ENCODE measurements at regions not wholly inside any gene's neighbourhood (a gene's known extent, or its start where the extent isn't known, plus 50 kb on each side); places are given as distances from the start of the nearest gene placed in this dataset.
"Not testable (repeated sequence)": the region's sequence is repeated elsewhere in the genome, so short reads cannot be mapped to it uniquely, and the experiment has no call there.

DNA sequence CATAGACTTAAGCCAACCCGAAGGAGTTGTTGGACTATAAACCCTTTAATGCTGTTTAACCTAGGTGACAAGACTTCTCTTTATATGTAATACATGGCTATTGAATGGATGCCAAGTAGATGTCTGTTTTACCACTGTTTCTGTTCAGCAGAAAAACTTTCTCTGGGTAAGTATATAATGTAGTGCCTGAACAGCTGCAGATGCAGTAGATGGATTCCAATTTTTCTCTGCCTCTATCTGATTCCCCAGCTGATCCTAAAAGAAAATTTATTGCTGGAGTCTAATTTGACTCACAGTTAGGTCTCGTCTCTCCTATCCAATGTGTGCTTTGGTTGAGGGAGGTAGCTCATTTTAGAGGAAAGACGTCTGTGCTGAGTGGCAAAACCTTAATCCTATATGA, 256.5 kb upstream of the CBLB start:
- no peak for DNase-seq

DNA sequence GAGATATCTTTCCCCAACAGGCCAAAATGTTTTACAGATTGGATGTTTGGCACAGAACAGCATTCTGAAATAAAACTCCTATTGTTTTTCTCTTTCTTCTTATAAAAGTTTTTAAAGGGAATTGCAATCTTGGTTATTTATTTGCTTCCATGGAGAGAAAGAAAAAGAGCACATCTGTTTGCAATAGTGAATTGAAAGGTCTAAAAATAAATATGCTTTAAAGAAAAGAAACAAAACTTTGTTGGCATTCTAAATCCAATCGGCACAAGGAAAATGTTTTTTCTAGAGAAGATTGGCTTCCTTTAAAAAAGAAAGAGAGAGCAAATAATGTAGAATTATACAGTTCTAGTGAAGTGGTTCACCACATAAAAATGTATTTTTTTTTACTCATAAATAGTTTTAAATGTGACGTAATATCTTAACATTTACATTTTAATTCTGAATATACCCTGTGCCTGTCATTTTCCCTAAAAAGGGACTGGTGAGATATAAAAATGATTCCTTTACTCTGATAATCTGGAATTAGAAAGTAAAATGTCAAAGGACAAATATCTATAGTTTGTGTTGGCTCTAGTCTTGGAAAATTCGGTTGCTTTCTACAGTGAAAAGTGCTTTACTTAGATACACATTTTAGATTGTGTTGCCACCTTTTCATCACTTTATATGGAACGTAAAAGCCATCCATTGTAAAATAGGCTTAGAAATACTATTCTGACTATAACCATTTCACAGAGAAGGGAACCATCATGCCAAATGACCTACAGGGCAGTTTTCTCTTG, 257.4 kb upstream of the CBLB start:
- no peak for DNase-seq

- no peak for DNase-seq
Observed at GRCh38 chr3:106126846-106127235, 258.0 kb upstream of the CBLB start.

- DNase-seq: no peak
Observed at GRCh38 chr3:106129939-106130338, 261.1 kb upstream of the CBLB start.

GRCh38 chr3:106130384-106131198, 261.8 kb upstream of the CBLB start:
- DNase-seq: no peak

DNA sequence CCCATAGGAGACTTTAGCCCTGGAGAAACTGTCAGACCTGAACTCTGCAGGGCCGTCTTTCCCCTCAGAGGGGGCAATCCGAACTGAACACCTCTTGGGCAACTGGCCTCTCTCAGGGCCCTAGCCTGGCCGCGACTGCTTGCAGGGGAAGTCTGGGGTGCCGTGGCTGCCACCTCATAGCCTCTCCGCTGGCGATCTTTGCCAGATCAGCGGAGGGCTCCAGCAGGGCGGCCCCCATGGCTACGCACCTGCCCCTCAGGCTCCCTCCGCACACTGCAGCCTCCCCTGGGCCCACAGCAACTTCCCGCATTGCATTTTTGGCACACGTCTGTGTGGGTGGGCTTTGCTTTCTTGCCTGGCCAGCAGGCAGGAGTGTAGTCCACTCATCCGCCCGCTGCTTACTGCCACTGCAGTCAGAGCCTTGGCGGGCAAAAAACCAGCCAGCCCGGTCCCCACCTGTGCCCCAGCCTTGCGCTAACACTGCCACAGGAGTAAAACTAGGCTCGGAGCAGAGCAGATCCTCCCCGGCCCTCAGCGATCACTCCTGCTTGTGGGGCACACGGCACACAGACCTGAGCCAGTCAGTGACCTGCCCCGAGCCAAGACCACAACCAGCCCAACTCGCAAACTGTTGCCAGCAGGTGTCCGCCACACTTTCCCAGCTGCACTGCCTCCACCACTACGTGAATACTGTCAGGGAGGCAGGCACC, 266.8 kb upstream of the CBLB start:
- DNase-seq: no peak

DNA sequence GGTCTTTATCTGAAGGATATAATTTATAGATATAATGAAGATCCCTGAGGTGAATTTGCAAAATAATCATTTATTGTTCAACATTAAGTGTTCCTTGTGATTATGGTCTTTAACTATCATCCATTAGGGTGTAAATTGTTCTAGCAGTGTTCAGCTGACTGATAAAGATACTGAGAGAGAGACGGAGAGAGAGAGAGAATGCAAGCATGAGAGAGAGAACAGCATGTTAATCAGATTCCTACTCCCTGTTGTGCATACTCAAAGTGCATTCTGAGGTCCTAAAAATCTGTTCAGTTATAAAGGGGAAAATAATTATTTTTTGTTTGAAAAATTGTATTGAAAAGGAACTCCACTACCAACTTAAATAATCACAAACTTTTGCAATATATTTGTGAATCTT, 271.0 kb upstream of the CBLB start:
- no peak for DNase-seq

DNA sequence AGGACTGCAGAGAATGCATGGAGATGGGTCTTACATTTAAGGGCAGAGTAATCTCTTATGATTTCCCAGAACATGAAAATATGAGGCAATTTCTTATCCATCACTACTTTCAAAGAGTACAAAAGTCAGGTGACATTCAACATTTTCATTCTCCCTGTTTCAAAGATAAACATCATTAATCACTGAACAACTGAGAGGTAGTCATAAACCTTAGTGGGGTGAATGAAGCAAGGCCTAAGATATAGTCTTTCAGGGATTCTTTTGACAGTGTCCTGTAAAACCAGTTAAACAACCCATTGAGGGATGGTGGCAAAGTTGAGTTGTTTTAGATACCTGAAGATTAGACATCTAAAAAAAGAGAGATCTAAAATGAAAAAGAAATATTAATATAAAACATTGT, 271.6 kb upstream of the CBLB start:
- no peak for DNase-seq

DNA sequence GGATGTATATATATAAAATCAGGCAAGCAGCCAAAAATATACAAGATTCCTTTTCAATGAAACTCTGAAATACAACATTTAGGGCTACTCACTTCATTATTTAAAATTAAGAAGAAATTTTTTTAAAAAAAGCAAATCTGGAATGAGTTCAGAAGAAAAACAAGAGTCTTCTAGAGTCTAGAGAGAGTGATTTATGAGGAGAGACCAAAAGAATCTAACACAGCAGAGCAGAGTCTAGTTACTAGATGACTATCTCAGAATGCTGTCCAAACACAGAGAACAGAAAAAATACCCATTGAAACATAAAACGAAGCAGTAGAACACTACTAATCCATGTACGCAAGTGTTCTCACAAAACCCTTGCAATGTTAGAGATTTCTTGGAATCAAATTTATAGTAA, 275.2 kb upstream of the CBLB start:
- no peak for DNase-seq

DNA sequence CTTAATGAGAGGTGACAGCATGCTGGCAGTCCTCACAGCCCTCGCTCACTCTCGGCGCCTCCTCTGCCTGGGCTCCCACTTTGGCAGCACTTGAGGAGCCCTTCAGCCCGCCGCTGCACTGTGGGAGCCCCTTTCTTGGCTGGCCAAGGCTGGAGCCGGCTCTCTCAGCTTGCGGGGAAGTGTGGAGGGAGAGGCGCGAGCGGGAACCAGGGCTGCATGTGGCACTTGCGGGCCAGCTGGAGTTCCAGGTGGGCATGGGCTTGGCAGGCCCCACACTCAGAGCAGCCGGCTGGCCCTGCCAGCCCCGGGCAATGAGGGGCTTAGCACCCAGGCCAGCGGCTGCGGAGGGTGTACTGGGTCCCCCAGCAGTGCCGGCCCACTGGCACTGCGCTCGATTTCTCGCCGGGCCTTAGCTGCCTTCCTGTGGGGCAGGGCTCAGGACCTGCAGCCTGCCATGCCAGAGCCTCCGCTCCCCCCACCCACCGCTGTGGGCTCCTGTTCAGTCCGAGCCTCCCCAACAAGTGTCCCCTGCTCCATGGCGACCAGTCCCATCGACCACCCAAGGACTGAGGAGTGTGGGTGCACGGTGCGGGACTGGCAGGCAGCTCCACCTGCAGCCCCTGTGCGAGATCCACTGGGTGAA, 279.7 kb upstream of the CBLB start:
- not testable (repeated sequence) for DNase-seq

DNA sequence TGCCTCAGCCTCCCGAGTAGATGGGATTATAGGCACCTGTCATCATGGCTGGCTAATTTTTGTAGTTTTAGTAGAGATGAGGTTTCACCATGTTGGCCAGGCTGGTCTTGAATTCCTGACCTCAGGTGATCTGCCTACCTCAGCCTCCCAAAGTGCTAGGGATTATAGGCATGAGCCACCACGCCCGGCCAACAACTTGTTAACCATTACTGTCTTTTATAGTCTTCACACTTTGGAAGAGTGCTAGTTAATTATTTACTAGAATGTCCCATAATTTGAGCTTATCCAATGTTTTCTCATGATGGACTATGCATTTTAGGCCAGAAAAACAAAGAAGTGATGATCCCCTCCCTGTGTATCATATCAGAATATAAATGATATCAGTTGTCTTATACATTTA, 288.6 kb upstream of the CBLB start:
- DNase-seq: no peak

DNA sequence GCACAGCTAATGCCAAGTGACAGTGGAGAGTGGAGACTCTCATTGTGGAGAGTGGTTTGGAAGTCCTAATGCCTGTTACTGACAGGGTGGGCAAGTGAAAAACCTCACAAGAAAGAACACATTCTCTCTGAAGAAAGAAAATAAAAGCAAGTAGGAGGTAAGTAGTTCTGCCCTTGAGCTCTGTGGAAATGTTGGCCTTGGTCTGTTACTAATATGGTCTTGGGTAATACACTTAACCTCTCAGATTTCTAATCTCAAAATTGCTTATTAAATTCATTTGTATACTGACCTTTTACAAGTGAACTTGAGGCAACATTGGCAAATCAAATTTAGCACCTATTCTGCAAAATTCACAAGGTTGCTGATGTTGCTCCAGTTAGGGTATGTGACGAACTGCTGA, 291.6 kb upstream of the CBLB start:
- DNase-seq: no peak

GRCh38 chr3:106161246-106161645, 292.4 kb upstream of the CBLB start:
- peak in 1 of 2 experiments; percentile 21 for DNase-seq

GRCh38 chr3:106167728-106168127, 298.9 kb upstream of the CBLB start:
- DNase-seq: no peak

DNA sequence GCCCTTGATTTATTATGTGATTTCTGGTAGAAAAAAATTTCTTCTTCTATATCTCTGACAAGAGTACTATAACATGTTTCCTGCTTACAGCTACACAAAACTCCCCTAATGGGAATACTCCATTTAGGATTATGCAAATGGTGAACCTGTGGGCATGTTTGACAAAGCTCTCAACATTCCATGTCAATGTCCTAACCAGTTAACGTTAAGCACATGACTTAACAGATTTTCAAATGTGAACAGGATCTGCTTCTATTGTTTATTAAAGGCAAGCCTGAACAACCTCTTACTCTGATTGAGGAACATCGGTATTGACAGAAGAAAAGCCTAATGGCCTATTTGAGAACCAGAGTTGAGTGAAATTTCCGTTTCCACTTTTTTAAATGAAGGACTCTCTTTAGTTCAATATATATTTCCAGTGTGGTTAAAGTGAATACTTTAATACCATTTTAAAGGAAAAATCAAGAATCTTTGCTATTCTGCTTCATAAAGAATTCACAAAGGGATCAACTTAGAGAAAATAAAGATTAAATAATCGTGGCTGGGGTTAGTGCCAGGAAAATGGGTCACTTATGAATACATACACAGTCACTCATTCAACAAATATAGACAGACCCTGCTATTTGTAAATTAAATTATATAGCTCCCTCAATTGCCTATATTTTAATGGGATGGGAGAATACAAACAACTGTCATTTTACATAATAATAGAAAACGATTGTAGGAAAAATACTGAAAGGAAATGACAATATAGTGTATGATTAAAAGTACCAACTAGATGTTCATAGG, 300.3 kb upstream of the CBLB start:
- no peak for DNase-seq

- DNase-seq: no peak
Observed at GRCh38 chr3:106170636-106171035, 301.8 kb upstream of the CBLB start.

DNA sequence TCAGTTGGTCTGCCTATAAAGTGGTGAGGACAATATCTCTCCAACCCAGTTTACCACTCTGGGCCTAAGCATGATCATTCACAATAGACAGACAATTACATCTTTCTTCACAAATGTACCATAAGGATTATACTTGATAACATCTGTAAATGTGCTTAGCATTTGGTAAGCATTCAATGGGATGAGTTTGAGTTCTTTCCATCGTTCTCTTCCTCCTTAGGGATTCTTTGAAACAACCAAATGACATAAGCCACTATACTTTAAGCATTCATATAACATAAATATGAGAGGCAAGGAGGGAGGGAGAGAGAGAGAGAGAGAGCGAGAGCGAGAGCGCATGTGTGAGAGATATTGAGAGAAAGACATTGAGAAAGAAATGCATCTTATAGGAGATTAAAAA, 303.3 kb upstream of the CBLB start:
- no peak for DNase-seq

DNA sequence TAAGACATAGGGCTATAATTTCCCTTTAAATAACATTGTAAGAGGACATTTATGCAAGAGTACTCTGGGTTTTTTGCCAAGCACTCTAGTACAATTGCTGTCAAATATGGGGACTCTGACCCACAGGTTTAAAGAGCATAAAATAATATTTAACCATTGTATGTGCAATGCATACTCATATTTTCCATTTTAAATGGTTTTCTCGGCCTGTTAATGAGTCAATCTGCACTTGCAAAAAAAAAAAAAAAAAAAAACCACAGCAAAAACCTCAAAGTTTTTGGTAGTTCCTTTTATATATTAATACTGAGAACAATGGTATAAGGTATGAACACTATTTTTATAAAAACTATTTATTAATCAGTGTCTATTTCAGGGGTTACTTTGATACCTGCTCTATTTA, 304.0 kb upstream of the CBLB start:
- DNase-seq: no peak

GRCh38 chr3:106175276-106175675, 306.5 kb upstream of the CBLB start:
- DNase-seq: peak; percentile 50 to 73

- DNase-seq: no peak
Observed at GRCh38 chr3:106176734-106177133, 307.9 kb upstream of the CBLB start.

DNA sequence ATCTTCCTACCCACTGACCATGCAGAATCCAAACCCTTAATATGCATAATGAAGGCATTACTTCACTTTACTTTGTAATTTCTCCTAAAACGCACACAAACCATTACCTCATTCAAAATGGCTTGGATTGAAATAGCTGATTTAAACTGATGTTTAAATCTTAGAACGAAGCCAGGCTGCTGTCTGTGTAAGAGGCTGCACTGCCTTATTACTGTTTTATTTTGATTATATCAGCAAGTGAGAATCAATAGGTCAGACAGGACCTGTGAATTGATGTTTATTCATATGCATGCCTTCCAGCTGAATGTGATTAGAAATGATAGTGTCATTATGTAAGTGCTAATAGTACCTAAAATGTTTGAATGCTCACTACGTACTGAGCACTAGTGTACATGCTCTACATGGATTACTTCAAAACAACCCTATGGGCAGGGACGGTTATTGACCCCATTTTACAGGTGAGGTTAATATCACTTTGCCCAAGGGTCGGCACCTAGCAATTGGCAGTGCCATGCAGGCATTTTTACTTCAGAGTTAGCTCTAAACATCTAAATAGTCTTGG, 314.2 kb upstream of the CBLB start:
- no peak for DNase-seq

DNA sequence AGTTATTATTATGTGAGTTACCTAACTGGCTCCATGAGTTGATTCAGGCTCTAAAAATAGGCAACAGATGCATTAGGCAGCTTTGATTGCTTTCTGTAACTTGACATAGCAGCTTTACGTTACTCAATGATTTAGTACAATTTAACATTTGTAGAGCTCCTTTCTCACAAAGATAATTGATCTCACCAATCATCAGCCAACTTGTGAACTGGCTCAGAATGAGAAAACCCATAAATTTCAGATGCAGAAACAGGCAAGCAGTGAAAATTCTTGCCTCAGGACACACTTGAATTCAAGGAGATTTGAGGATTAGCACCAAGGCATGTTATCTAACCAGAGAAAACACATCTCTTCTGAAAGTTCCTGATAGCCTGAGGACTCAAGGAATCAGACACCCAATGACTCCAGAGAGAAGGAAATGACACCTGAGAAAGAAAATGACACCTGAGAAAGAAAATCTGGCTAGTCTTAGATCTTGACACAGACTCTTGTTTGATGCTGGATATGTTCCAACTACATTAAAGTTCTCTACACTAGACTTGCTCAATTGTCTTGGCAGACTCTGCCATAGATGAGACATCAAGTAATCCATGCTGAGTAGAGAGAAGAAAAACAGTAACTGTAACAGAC, 315.1 kb upstream of the CBLB start:
- DNase-seq: no peak
